Trophoblast cell (in vitro differentiated cells and primary cell): ENCODE measurements at regions not wholly inside any gene's neighbourhood (a gene's known extent, or its start where the extent isn't known, plus 50 kb on each side); places are given as distances from the start of the nearest gene placed in this dataset.

Experiments used
- DNase-seq, 2 donors: peaks; one replicate each; pipeline ENCODE4 v3.0.0-alpha.2; 2016
- H2AFZ ChIP-seq: 2 replicates; pipeline ENCODE4 v1.6.1; 2013; ENCODE audit warnings: low read length, moderate library complexity, mild to moderate bottlenecking; ENCODE audit not compliant: insufficient read depth, poor library complexity
- H2AK5ac ChIP-seq: 2 replicates; pipeline ENCODE4 v1.6.1; 2013; ENCODE audit warnings: mild to moderate bottlenecking, low read length
- H2BK120ac ChIP-seq: 2 replicates; pipeline ENCODE4 v1.6.1; 2013; ENCODE audit warnings: low read length, mild to moderate bottlenecking, moderate library complexity; ENCODE audit not compliant: insufficient read depth, poor library complexity
- H2BK12ac ChIP-seq: 2 replicates; pipeline ENCODE4 v1.6.1; 2013; ENCODE audit warnings: mild to moderate bottlenecking, low read length, moderate library complexity
- H2BK5ac ChIP-seq: 2 replicates; pipeline ENCODE4 v1.6.1; 2013; ENCODE audit warnings: low read length, low read depth, moderate library complexity, mild to moderate bottlenecking; ENCODE audit not compliant: poor library complexity
- H3K14ac ChIP-seq: 2 replicates; pipeline ENCODE4 v1.6.1; 2013; ENCODE audit warnings: mild to moderate bottlenecking, low read length
- H3K18ac ChIP-seq: 2 replicates; pipeline ENCODE4 v1.6.1; 2013; ENCODE audit warnings: mild to moderate bottlenecking, low read length
- H3K23ac ChIP-seq: 2 replicates; pipeline ENCODE4 v1.6.1; 2013; ENCODE audit warnings: low read length
- H3K27ac ChIP-seq: 2 replicates; pipeline ENCODE4 v1.5.1; 2013; ENCODE audit warnings: low read depth, mild to moderate bottlenecking, inconsistent platforms, low read length, moderate library complexity
- H3K27me3 ChIP-seq: 2 replicates; pipeline ENCODE4 v1.6.1; 2013; ENCODE audit warnings: inconsistent platforms, mild to moderate bottlenecking, low read length, moderate library complexity; ENCODE audit not compliant: insufficient read depth
- H3K36me3 ChIP-seq, 2 experiments: 1 replicate in 1 of 2; 2 replicates in 1 of 2; pipeline ENCODE4 v1.6.1; 2013; ENCODE audit warnings: low read length in 2 of 2, mild to moderate bottlenecking in 2 of 2, moderate library complexity in 1 of 2; ENCODE audit not compliant: insufficient read depth in 2 of 2, control insufficient read depth in 1 of 2
- H3K4ac ChIP-seq: 2 replicates; pipeline ENCODE4 v1.6.1; 2013; ENCODE audit warnings: low read depth, mild to moderate bottlenecking, low read length, moderate library complexity
- H3K4me1 ChIP-seq, 2 experiments: 1 replicate in 1 of 2; 2 replicates in 1 of 2; pipeline ENCODE4 v1.6.1; 2013; ENCODE audit warnings: low read length in 2 of 2, mild to moderate bottlenecking in 2 of 2, moderate library complexity in 1 of 2; ENCODE audit not compliant: insufficient read depth in 2 of 2, control insufficient read depth in 1 of 2
- H3K4me2 ChIP-seq: 2 replicates; pipeline ENCODE4 v1.6.1; 2013; ENCODE audit warnings: inconsistent platforms, mild to moderate bottlenecking, low read length, moderate library complexity
- H3K4me3 ChIP-seq: 2 replicates; pipeline ENCODE4 v1.5.1; 2013; ENCODE audit warnings: mild to moderate bottlenecking, low read depth, low read length, inconsistent platforms
- H3K79me1 ChIP-seq: one replicate; pipeline ENCODE4 v1.6.1; 2013; ENCODE audit warnings: low read length
- H3K79me2 ChIP-seq: 2 replicates; pipeline ENCODE4 v1.6.1; 2013; ENCODE audit warnings: low read length, mild to moderate bottlenecking; ENCODE audit not compliant: control insufficient read depth, insufficient read depth, poor library complexity
- H3K9ac ChIP-seq: 2 replicates; pipeline ENCODE4 v1.6.1; 2013; ENCODE audit warnings: mild to moderate bottlenecking, low read length
- H3K9me3 ChIP-seq: 2 replicates; pipeline ENCODE4 v1.6.1; 2013; ENCODE audit warnings: low read depth, mild to moderate bottlenecking, control low read depth, inconsistent platforms, low read length; ENCODE audit not compliant: insufficient read depth
- H4K12ac ChIP-seq: 2 replicates; pipeline ENCODE4 v1.6.1; 2013; ENCODE audit warnings: low read depth, mild to moderate bottlenecking, low read length, moderate library complexity
- H4K8ac ChIP-seq: 2 replicates; pipeline ENCODE4 v1.6.1; 2013; ENCODE audit warnings: low read depth, mild to moderate bottlenecking, low read length, moderate library complexity
- H4K91ac ChIP-seq: one replicate; pipeline ENCODE4 v1.6.1; 2013; ENCODE audit warnings: low read depth, mild to moderate bottlenecking, low read length, moderate library complexity
- WGBS: extraction: QIAGEN DNeasy Blood & Tissue Kit; methylation state at CpG from one replicate; pipeline ENCODE4 v1.1.7; 2013; ENCODE audit warnings: missing lambda C conversion rate; ENCODE audit not compliant: insufficient read length, insufficient coverage; ENCODE audit errors: extremely low coverage; 5-methylcytosine and 5-hydroxymethylcytosine counted together

GRCh38 chr20:53833333-53834061, 236.9 kb downstream of the BCAS1 start:
- Histone ChIP-seq H3K27me3 (no peaks in the 10 kb centered on the region), H2BK12ac (no peak overlapping the region), H3K4me3 (no peak overlapping the region), H2AK5ac (no peak overlapping the region), H2BK120ac (no peak overlapping the region), H3K4ac (no peak overlapping the region), H3K9me3 (no peaks in the 10 kb centered on the region), H3K27ac (no peak overlapping the region), H2BK5ac (no peak overlapping the region), H3K36me3 (no peaks in the 10 kb centered on the region), H4K8ac (no peak overlapping the region), H3K18ac (no peak overlapping the region), H3K79me2 (no peaks in the 10 kb centered on the region), H3K14ac (no peak overlapping the region), H3K4me1 (peaks cover 2% of the 10 kb centered on the region in 2 experiments), H3K79me1 (peaks cover 12% of the 10 kb centered on the region), H3K4me2 (no peak overlapping the region), H4K12ac (no peak overlapping the region), H4K91ac (no peak overlapping the region), H2AFZ (no peak overlapping the region), H3K23ac (no peak overlapping the region), H3K9ac (no peak overlapping the region)
- no peak for DNase-seq
- no CpG with 5 or more reads among the region's 10 CpGs for WGBS

DNA sequence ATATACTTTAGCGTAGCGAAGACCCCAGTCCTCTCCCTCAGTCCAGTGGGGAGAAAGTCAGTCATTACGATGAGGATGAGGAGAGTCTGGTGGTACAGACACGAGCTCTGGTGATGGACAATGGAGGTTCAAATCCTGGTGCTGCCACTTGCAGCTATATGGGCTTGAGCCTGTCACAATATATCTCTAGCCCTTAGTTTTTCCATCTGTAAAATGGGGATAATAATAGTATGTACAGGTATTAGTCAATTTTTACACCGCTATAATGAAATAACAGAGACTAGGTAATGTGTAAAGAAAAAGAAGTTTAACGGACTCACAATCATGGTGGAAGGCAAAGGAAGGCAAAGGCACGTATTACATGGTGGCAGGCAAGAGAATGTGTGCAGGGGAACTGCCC, 237.9 kb downstream of the BCAS1 start:
- H3K79me1 ChIP-seq: peaks cover 12% of the 10 kb centered on the region
- H3K4me3 ChIP-seq: no peak overlapping the region
- H2AK5ac ChIP-seq: no peak overlapping the region
- H3K27me3 ChIP-seq: no peaks in the 10 kb centered on the region
- no peak overlapping the region for H3K4ac ChIP-seq
- H2BK120ac ChIP-seq: no peak overlapping the region
- H3K18ac ChIP-seq: no peak overlapping the region
- H3K4me2 ChIP-seq: no peak overlapping the region
- H3K23ac ChIP-seq: no peak overlapping the region
- WGBS: no CpG with 5 or more reads among the region's 7 CpGs
- H2BK12ac ChIP-seq: no peak overlapping the region
- no peak overlapping the region for H3K9ac ChIP-seq
- no peak overlapping the region for H4K12ac ChIP-seq
- no peak overlapping the region for H3K14ac ChIP-seq
- no peak overlapping the region for H2AFZ ChIP-seq
- H4K91ac ChIP-seq: no peak overlapping the region
- H3K4me1 ChIP-seq: peaks cover 2 to 4% of the 10 kb centered on the region in 2 experiments
- DNase-seq: no peak
- H2BK5ac ChIP-seq: no peak overlapping the region
- no peaks in the 10 kb centered on the region for H3K9me3 ChIP-seq
- no peaks in the 10 kb centered on the region for H3K36me3 ChIP-seq
- no peak overlapping the region for H3K27ac ChIP-seq
- H4K8ac ChIP-seq: no peak overlapping the region
- H3K79me2 ChIP-seq: no peaks in the 10 kb centered on the region

GRCh38 chr20:53831812-53832211, 238.2 kb upstream of the ZNF217 start:
- H3K4ac ChIP-seq: no peak overlapping the region
- H2BK120ac ChIP-seq: no peak overlapping the region
- no peak overlapping the region for H3K4me2 ChIP-seq
- no peak overlapping the region for H4K8ac ChIP-seq
- no peak overlapping the region for H2AK5ac ChIP-seq
- no peak overlapping the region for H3K4me3 ChIP-seq
- no peak overlapping the region for H3K27ac ChIP-seq
- no peak overlapping the region for H3K14ac ChIP-seq
- WGBS: no CpG with 5 or more reads among the region's 3 CpGs
- H3K27me3 ChIP-seq: no peaks in the 10 kb centered on the region
- no peaks in the 10 kb centered on the region for H3K79me2 ChIP-seq
- H2AFZ ChIP-seq: no peak overlapping the region
- no peaks in the 10 kb centered on the region for H3K36me3 ChIP-seq
- H4K12ac ChIP-seq: no peak overlapping the region
- no peaks in the 10 kb centered on the region for H3K9me3 ChIP-seq
- no peak overlapping the region for H2BK5ac ChIP-seq
- no peak overlapping the region for H3K18ac ChIP-seq
- H2BK12ac ChIP-seq: no peak overlapping the region
- H4K91ac ChIP-seq: peak overlapping the region; percentile 63
- H3K79me1 ChIP-seq: peaks cover 12% of the 10 kb centered on the region
- H3K23ac ChIP-seq: no peak overlapping the region
- no peak overlapping the region for H3K9ac ChIP-seq
- peaks cover 2 to 4% of the 10 kb centered on the region in 2 experiments for H3K4me1 ChIP-seq
- DNase-seq: no peak

DNA sequence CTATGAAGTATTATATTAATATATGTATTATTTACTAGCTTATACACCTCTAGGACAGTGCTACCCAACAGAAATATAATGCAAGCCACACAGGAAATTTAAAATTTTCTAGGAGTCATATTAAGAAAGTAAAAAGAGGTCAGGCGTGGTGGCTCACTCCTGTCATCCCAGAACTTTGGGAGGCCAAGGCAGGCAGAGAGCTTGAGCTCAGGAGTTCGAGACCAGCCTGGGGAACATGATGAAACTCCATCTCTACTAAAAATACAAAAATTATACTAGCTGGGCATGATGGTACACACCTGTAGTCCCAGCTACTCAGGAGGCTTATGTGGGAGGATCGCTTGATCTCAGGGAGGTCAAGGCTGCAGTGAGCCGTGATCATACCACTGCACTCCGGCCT, 237.6 kb upstream of the ZNF217 start:
- no peak overlapping the region for H3K9ac ChIP-seq
- H3K18ac ChIP-seq: no peak overlapping the region
- H3K14ac ChIP-seq: no peak overlapping the region
- no peak overlapping the region for H4K8ac ChIP-seq
- no CpG with 5 or more reads among the region's 5 CpGs for WGBS
- no peak overlapping the region for H2BK5ac ChIP-seq
- H2BK12ac ChIP-seq: peak overlapping the region; percentile 78
- H4K91ac ChIP-seq: peak overlapping the region; percentile 18
- H3K4me1 ChIP-seq: peaks cover 2 to 4% of the 10 kb centered on the region in 2 experiments
- H2BK120ac ChIP-seq: no peak overlapping the region
- DNase-seq: no peak
- H3K4me3 ChIP-seq: no peak overlapping the region
- no peak overlapping the region for H4K12ac ChIP-seq
- H2AFZ ChIP-seq: no peak overlapping the region
- H3K79me1 ChIP-seq: peaks cover 12% of the 10 kb centered on the region
- H3K23ac ChIP-seq: no peak overlapping the region
- no peaks in the 10 kb centered on the region for H3K79me2 ChIP-seq
- H3K27ac ChIP-seq: no peak overlapping the region
- no peaks in the 10 kb centered on the region for H3K27me3 ChIP-seq
- no peaks in the 10 kb centered on the region for H3K9me3 ChIP-seq
- no peak overlapping the region for H3K4me2 ChIP-seq
- no peaks in the 10 kb centered on the region for H3K36me3 ChIP-seq
- H2AK5ac ChIP-seq: peak overlapping the region; percentile 41
- H3K4ac ChIP-seq: no peak overlapping the region
